ENCODE measurements at regions not wholly inside any gene's neighbourhood (a gene's known extent, or its start where the extent isn't known, plus 50 kb on each side); places are given as distances from the start of the nearest gene placed in this dataset.

- H4K20me1 ChIP-seq, result no peaks in the 10 kb centered on the region
- H3K9ac ChIP-seq, result no peak overlapping the region
- H3K9me3 ChIP-seq, result no peaks in the 10 kb centered on the region
- H3K4me3 ChIP-seq, result no peak overlapping the region
- no peak for TF ChIP-seq Cebpa-rat (IDR thresholded peaks at IDR 0.05)
- H3K27ac ChIP-seq, result no peak overlapping the region
- no peaks in the 10 kb centered on the region for H3K27me3 ChIP-seq
- no peaks in the 10 kb centered on the region for H3K36me3 ChIP-seq
- no peak overlapping the region for H3K4me2 ChIP-seq
- H3K4me1 ChIP-seq, result no peaks in the 10 kb centered on the region
Observed at GRCh38 chr5:88515881-88516819, 247.5 kb upstream of the TMEM161B start.

GRCh38 chr5:88515068-88515467, 246.4 kb upstream of the TMEM161B start:
- H3K36me3 ChIP-seq, result no peaks in the 10 kb centered on the region
- no peak overlapping the region for H3K9ac ChIP-seq
- no peak overlapping the region for H3K4me2 ChIP-seq
- no peaks in the 10 kb centered on the region for H4K20me1 ChIP-seq
- no peak overlapping the region for H3K4me3 ChIP-seq
- TF ChIP-seq Cebpa-rat (IDR thresholded peaks at IDR 0.05), result no peak
- no peak overlapping the region for H3K27ac ChIP-seq
- H3K27me3 ChIP-seq, result no peaks in the 10 kb centered on the region
- no peaks in the 10 kb centered on the region for H3K9me3 ChIP-seq
- H3K4me1 ChIP-seq, result no peaks in the 10 kb centered on the region

- H3K36me3 ChIP-seq, result no peaks in the 10 kb centered on the region
- no peak overlapping the region for H3K4me3 ChIP-seq
- H3K27me3 ChIP-seq, result no peaks in the 10 kb centered on the region
- no peaks in the 10 kb centered on the region for H3K9me3 ChIP-seq
- TF ChIP-seq Cebpa-rat (IDR thresholded peaks at IDR 0.05), result no peak
- H3K27ac ChIP-seq, result no peak overlapping the region
- no peak overlapping the region for H3K9ac ChIP-seq
- no peaks in the 10 kb centered on the region for H4K20me1 ChIP-seq
- H3K4me1 ChIP-seq, result no peaks in the 10 kb centered on the region
- H3K4me2 ChIP-seq, result no peak overlapping the region
Observed at GRCh38 chr5:88509403-88509802, 240.8 kb upstream of the TMEM161B start.

- Histone ChIP-seq H3K9me3 (no peaks in the 10 kb centered on the region), H3K9ac (no peak overlapping the region), H3K36me3 (no peaks in the 10 kb centered on the region), H3K27ac (no peak overlapping the region), H3K4me2 (no peak overlapping the region), H3K27me3 (no peaks in the 10 kb centered on the region), H4K20me1 (no peaks in the 10 kb centered on the region), H3K4me1 (peaks cover 8% of the 10 kb centered on the region), H3K4me3 (no peak overlapping the region)
- TF ChIP-seq Cebpa-rat (IDR thresholded peaks at IDR 0.05), result no peak
Observed at GRCh38 chr5:88507261-88507660, 238.6 kb upstream of the TMEM161B start.

- Histone ChIP-seq H3K9ac (no peak overlapping the region), H3K4me2 (peak overlapping the region; percentile 79), H3K27ac (no peak overlapping the region), H3K36me3 (no peaks in the 10 kb centered on the region), H3K4me1 (peaks cover 11% of the 10 kb centered on the region), H3K27me3 (no peaks in the 10 kb centered on the region), H3K9me3 (no peaks in the 10 kb centered on the region), H4K20me1 (no peaks in the 10 kb centered on the region), H3K4me3 (peak overlapping the region; percentile 63; the same call in 1 of the 2 replicates)
- TF ChIP-seq Cebpa-rat (IDR thresholded peaks at IDR 0.05), result no peak
Observed at GRCh38 chr5:88503406-88503805, 234.8 kb upstream of the TMEM161B start.

GRCh38 chr5:88503041-88503345, 234.3 kb upstream of the TMEM161B start:
- Histone ChIP-seq H3K4me2 (peak overlapping the region; percentile 79), H3K27ac (peak overlapping the region; percentile 78), H3K9ac (peak overlapping the region; percentile 79), H3K4me3 (peak overlapping the region; percentile 63), H4K20me1 (no peaks in the 10 kb centered on the region), H3K36me3 (no peaks in the 10 kb centered on the region), H3K27me3 (no peaks in the 10 kb centered on the region), H3K4me1 (peaks cover 11% of the 10 kb centered on the region), H3K9me3 (no peaks in the 10 kb centered on the region)
- TF ChIP-seq Cebpa-rat (IDR thresholded peaks at IDR 0.05), result no peak

GRCh38 chr5:88502179-88503040, 233.8 kb upstream of the TMEM161B start:
- Histone ChIP-seq H3K4me3 (peak overlapping the region; percentile 63), H3K9ac (peak overlapping the region; percentile 79), H3K27ac (peak overlapping the region; percentile 78), H3K9me3 (no peaks in the 10 kb centered on the region), H3K36me3 (no peaks in the 10 kb centered on the region), H3K4me1 (peaks cover 11% of the 10 kb centered on the region), H3K4me2 (peak overlapping the region; percentile 79), H4K20me1 (no peaks in the 10 kb centered on the region), H3K27me3 (no peaks in the 10 kb centered on the region)
- no peak for TF ChIP-seq Cebpa-rat (IDR thresholded peaks at IDR 0.05)

- no peaks in the 10 kb centered on the region for H4K20me1 ChIP-seq
- no peaks in the 10 kb centered on the region for H3K36me3 ChIP-seq
- no peak overlapping the region for H3K4me3 ChIP-seq
- H3K27ac ChIP-seq, result no peak overlapping the region
- H3K9me3 ChIP-seq, result no peaks in the 10 kb centered on the region
- H3K4me1 ChIP-seq, result no peaks in the 10 kb centered on the region
- H3K4me2 ChIP-seq, result no peak overlapping the region
- TF ChIP-seq Cebpa-rat (IDR thresholded peaks at IDR 0.05), result no peak
- H3K9ac ChIP-seq, result no peak overlapping the region
- H3K27me3 ChIP-seq, result no peaks in the 10 kb centered on the region
Observed at GRCh38 chr5:88495810-88496209, 227.2 kb upstream of the TMEM161B start.

GRCh38 chr5:88490874-88491273, 222.2 kb upstream of the TMEM161B start:
- H3K27ac ChIP-seq, result no peak overlapping the region
- no peaks in the 10 kb centered on the region for H3K9me3 ChIP-seq
- no peaks in the 10 kb centered on the region for H3K4me1 ChIP-seq
- H3K9ac ChIP-seq, result no peak overlapping the region
- H4K20me1 ChIP-seq, result no peaks in the 10 kb centered on the region
- no peaks in the 10 kb centered on the region for H3K36me3 ChIP-seq
- no peak for TF ChIP-seq Cebpa-rat (IDR thresholded peaks at IDR 0.05)
- H3K4me3 ChIP-seq, result no peak overlapping the region
- no peaks in the 10 kb centered on the region for H3K27me3 ChIP-seq
- H3K4me2 ChIP-seq, result no peak overlapping the region

- Histone ChIP-seq H3K27ac (no peak overlapping the region), H3K4me2 (no peak overlapping the region), H3K27me3 (no peaks in the 10 kb centered on the region), H3K9me3 (no peaks in the 10 kb centered on the region), H3K9ac (no peak overlapping the region), H3K36me3 (no peaks in the 10 kb centered on the region), H4K20me1 (no peaks in the 10 kb centered on the region), H3K4me1 (no peaks in the 10 kb centered on the region), H3K4me3 (no peak overlapping the region)
- TF ChIP-seq Cebpa-rat (IDR thresholded peaks at IDR 0.05), result no peak
Observed at GRCh38 chr5:88489364-88489763, 220.7 kb upstream of the TMEM161B start.

Measured in BLaER1 (cell line).